ENCODE measurements at regions not wholly inside any gene's neighbourhood (a gene's known extent, or its start where the extent isn't known, plus 50 kb on each side); places are given as distances from the start of the nearest gene placed in this dataset.
"Not testable (repeated sequence)": the region's sequence is repeated elsewhere in the genome, so short reads cannot be mapped to it uniquely, and the experiment has no call there.

DNA sequence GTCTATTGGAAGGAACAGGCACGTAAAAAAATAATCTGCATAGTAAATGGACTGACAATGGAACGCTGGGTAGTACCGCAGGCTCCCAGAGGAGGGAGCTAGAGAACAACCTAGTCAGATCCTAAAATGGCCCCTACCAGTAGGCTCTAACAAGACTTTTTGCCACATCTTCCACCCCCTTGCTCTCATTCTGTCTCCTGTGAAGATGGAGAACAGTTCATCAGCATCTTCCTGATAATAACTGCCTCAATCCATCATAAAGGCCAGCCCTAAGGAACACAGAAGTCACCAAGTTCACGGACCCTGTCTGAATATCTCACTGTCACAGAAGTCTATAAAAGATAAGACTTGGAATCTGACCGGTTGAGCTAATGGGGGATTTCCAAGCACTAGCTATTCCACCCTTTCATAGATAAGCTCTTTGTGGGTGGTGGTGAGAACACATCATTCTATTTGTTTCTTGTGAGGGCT is 133.4 kb downstream of the SLC1A3 start:
- DNase-seq = peak; percentile 72

GRCh38 chr5:36740259-36740898 is 134.0 kb downstream of the SLC1A3 start:
- no peak for DNase-seq

GRCh38 chr5:36741128-36741527 is 134.7 kb downstream of the SLC1A3 start:
- DNase-seq = no peak

GRCh38 chr5:36743891-36744772 is 132.4 kb upstream of the NIPBL start:
- DNase-seq = no peak

DNA sequence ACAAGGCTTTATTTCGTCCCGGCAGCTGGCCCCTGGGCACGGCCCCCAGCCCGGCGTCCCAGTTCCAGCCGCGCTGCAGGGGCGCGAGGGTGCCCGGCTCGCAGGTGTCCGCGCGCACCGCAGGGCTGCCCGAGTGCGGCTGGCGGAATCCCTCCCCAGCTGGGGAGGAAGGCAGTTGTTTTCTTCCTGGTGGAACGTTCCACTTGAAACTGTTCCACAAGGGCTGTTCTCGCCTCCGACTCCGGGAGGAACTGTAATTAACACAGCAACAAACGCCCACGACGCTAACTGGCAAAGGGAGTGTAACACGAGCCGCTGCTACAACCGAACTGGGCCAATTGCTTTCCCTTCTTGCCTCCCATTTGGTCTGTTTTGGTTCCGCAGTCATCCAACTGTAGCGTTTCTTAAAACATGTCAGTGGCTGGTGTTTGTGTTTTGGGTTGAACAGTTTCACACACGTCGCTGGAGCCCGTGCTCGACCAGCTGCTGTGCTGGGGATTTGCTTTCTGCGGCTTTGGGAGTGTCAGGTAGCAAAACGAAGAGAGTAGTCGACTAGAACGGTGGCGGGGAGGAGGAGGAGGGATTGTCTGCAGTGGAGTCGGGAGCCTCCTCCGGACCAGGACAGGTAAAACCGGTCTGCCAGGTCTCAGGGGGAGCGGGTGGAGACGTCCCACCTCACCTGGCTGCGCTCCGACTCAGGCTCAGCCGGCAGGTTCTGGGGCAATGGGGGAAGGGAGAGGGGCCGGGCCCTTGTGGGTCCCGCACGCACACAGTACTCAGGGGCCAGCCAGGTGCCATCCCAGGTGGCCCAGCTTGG is 131.6 kb upstream of the NIPBL start:
- peak; percentile 31 for DNase-seq

DNA sequence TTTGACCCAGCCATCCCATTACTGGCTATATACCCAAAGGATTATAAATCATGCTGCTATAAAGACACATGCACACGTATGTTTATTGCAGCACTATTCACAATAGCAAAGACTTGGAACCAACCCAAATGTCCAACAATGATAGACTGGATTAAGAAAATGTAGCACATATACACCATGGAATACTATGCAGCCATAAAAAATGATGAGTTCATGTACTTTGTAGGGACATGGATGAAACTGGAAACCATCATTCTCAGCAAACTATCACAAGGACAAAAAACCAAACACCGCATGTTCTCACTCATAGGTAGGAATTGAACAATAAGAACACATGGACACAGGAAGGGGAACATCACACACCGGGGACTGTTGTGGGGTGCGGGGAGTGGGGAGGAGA is 128.8 kb upstream of the NIPBL start:
- DNase-seq = not testable (repeated sequence)

DNA sequence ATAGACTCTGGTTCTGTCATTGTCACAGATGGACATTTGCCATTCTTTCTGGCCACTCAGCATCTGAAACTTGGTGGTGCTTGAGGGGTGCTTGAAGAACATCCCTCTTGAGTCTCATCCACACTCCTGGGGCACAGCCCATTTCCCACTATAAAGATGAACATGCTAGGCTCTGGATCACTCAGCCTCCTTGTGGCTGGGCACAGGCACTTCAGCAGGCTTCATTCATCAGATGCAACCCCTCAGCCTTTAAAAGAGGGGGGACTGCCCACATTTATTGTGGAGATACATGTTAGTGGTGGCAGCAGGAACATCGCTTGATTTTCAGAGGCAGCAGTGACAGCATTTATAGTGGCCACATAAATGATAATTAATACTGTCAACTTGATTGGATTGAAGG is 124.7 kb upstream of the NIPBL start:
- no peak for DNase-seq

DNA sequence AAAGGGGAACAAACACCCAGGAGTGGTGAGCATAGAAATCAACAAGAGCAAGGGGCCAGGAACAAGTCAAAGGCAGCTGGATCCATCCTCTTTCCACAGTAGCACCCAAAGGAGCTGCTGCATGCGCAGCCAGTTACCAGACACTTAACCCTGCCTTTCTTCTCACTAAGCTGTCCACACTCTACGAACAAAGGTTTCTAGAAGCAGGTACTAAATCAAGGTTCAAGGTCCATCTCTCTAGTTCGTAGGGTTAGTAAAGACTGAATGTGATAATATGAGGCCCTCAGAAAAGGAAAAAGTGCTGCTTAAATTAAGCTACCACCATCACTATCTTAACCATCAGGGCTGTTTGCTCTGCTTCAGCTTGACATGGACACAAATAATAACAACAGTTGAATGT is 121.2 kb upstream of the NIPBL start:
- no peak for DNase-seq

DNA sequence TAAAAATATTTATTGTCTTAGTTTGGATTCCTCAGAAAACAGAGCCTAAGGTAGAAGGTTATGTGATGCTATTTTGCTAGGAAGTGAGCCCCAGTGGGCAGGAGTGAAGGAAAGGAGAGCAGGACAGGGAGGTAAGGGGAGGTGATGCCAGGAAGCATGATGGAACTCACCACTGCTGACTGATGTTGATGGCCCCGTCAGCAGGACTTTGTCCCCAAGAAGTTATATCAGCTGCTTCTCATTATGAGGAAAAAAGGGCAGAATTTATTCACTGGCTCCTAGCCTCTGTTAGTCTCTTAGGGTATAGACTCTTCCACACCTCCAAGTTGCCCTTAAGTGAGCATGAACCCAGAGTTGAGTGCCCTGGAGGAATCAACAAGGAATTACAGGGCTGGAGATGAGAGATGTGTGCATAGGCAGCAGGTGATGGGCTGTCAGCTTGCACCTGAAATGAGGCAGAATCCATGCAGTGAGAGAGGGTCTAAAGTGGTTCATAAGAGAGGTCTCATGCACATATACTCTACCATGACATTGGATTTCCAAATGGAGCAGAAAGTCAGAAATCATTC is 120.6 kb upstream of the NIPBL start:
- DNase-seq = no peak

GRCh38 chr5:36756848-36757247 is 119.7 kb upstream of the NIPBL start:
- no peak for DNase-seq

GRCh38 chr5:36759117-36759516 is 117.5 kb upstream of the NIPBL start:
- no peak for DNase-seq

- DNase-seq = no peak
These were observed 113.1 kb upstream of the NIPBL start for GRCh38 chr5:36763454-36763853.

GRCh38 chr5:36765876-36766275 is 110.7 kb upstream of the NIPBL start:
- DNase-seq = no peak

DNA sequence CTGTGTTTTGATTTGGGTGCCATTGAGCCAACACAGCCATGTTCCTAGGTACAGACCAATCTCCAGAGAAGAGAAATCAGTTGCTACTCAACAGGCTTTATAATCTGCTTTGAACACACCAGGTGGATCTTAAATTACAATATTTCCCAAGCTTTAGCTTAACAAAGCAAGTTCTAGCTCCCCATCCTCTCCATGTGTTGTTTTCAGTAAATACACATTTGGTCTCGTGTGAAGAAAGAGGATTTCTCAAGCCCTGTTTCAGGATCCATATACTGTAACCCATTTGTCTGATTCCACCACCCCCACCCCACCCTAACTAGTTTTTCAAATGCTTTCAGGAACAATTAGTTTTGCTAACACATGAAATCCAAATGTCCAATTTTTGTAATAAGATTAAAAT is 109.6 kb upstream of the NIPBL start:
- no peak for DNase-seq

DNA sequence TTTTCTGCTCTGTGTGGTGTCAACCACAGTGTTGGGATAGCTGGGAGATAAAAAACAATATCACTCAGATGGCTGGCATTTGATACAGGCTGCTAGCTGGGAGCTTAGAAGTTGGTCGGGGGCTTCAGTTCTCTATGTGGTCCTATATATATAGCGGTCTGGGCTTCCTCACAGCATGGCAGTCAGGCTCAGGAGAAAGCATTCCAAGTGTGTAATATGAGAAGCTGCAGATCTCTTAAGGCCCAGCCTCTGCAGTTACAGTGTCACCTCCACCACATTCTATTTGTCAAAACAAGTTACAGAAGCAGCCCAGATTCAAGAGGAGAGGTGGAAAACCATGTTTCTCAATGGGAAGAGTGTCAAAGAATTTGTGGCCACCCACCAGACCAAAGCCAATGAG is 108.1 kb upstream of the NIPBL start:
- no peak for DNase-seq

- no peak for DNase-seq
These were observed 107.3 kb upstream of the NIPBL start for GRCh38 chr5:36769129-36769770.

DNA sequence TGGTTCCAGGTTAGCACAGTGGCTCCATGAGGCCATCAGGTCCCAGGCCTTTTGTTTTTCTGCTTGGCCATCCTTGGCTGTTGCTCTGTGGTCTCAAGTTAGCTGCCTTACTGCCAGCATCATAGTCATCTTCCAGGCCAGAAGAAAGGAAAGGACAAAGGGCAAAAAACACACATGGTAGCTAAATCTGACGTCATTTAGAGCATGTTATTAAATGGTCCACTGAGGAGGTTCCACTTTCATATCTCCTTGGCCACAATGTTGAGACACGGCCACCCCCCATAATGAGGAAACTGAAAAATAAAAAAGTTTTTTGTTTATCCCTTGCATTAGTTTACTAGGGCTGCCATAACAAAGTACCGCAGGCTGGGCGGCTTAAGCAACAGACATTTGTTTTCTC is 106.4 kb upstream of the NIPBL start:
- DNase-seq = no peak

- no peak for DNase-seq
These were observed 104.1 kb upstream of the NIPBL start for GRCh38 chr5:36772276-36773140.

DNA sequence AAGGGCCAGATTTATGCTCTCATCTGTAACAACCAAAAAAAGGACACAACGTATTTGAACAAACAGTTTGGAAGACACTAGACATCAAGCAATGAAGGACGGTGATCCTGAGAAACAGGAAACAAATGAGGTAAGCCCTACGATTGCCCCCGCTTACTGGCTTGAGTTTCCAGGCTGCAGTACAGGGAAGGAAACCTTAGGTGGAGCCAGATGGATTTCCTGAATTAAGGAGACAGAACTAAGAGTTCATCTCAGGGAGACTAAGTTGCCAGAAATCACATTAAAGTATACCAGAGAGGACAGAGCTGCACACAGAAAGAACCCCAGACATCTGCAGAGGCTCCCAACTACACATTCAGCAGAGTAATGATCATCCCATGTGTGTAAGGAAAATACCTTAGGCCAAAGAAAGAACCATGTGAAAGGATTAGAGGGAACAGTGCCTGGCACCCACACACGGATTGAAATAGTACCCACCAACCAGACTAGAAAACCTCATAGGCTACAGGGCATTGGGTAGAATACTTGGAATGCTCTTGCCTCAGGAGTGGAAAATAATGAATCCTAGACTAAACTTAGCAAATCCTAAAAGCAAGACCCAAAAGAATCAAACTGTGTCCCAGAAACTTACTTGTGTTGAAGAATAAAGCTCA is 99.3 kb upstream of the NIPBL start:
- no peak for DNase-seq

DNA sequence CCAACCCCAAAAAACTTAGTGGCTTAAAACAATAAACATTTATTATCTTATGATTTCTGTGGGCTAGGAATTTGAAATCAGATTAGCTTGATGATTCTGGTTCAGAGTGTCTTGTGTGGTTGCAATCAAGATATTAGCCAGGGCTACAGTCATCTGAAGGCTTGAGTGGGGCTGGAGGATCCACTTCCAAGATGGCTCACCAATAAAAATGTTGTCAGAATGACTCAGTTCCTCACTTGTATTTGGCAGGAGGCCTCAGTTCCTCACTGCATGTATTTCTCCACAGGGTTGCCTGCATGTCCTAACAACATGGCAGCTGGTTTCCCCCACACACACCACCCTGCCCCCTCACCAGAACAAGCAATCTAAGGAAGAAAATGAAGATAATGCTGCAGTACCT is 98.2 kb upstream of the NIPBL start:
- DNase-seq = no peak

- DNase-seq = not testable (repeated sequence)
These were observed 94.0 kb upstream of the NIPBL start for GRCh38 chr5:36782612-36783011.
